ENCODE measurements at regions not wholly inside any gene's neighbourhood (a gene's known extent, or its start where the extent isn't known, plus 50 kb on each side); places are given as distances from the start of the nearest gene placed in this dataset.

- Histone ChIP-seq H3K4me3 (replicated peaks; ENCODE audit: low read depth, low read length) (no peak overlapping the region), H3K36me3 (ENCODE audit: control insufficient read depth, insufficient read depth, low read length) (no peaks in the 10 kb centered on the region), H3K27me3 (replicated peaks; ENCODE audit: control insufficient read depth, insufficient read depth, low read length) (no peaks in the 10 kb centered on the region)
- DNase-seq (ENCODE audit: extremely low read depth, insufficient read length) = no peak
- no peak for TF ChIP-seq CTCF (IDR thresholded peaks at IDR 0.05; ENCODE audit: insufficient read depth, low read length, poor library complexity, severe bottlenecking)
Observed at GRCh38 chr17:71396711-71397110, 724.1 kb upstream of the SOX9 start.

- TF ChIP-seq CTCF (IDR thresholded peaks at IDR 0.05; ENCODE audit: insufficient read depth, low read length, poor library complexity, severe bottlenecking) = no peak
- H3K27me3 ChIP-seq (replicated peaks; ENCODE audit: control insufficient read depth, insufficient read depth, low read length) = no peaks in the 10 kb centered on the region
- no peak overlapping the region for H3K4me3 ChIP-seq (replicated peaks; ENCODE audit: low read depth, low read length)
- H3K36me3 ChIP-seq (ENCODE audit: control insufficient read depth, insufficient read depth, low read length) = no peaks in the 10 kb centered on the region
- no peak for DNase-seq (ENCODE audit: extremely low read depth, insufficient read length)
Observed at GRCh38 chr17:71398025-71398424, 722.8 kb upstream of the SOX9 start.

- no peak for TF ChIP-seq CTCF (IDR thresholded peaks at IDR 0.05; ENCODE audit: insufficient read depth, low read length, poor library complexity, severe bottlenecking)
- no peaks in the 10 kb centered on the region for H3K36me3 ChIP-seq (ENCODE audit: control insufficient read depth, insufficient read depth, low read length)
- H3K4me3 ChIP-seq (replicated peaks; ENCODE audit: low read depth, low read length) = no peak overlapping the region
- DNase-seq (ENCODE audit: extremely low read depth, insufficient read length) = no peak
- H3K27me3 ChIP-seq (replicated peaks; ENCODE audit: control insufficient read depth, insufficient read depth, low read length) = no peaks in the 10 kb centered on the region
Observed at GRCh38 chr17:71398800-71399219, 722.0 kb upstream of the SOX9 start.

GRCh38 chr17:71399221-71399620 is 721.6 kb upstream of the SOX9 start:
- Histone ChIP-seq H3K27me3 (replicated peaks; ENCODE audit: control insufficient read depth, insufficient read depth, low read length) (no peaks in the 10 kb centered on the region), H3K4me3 (replicated peaks; ENCODE audit: low read depth, low read length) (no peak overlapping the region), H3K36me3 (ENCODE audit: control insufficient read depth, insufficient read depth, low read length) (no peaks in the 10 kb centered on the region)
- no peak for DNase-seq (ENCODE audit: extremely low read depth, insufficient read length)
- TF ChIP-seq CTCF (IDR thresholded peaks at IDR 0.05; ENCODE audit: insufficient read depth, low read length, poor library complexity, severe bottlenecking) = no peak

- no peak for DNase-seq (ENCODE audit: extremely low read depth, insufficient read length)
- Histone ChIP-seq H3K4me3 (replicated peaks; ENCODE audit: low read depth, low read length) (no peak overlapping the region), H3K36me3 (ENCODE audit: control insufficient read depth, insufficient read depth, low read length) (no peaks in the 10 kb centered on the region), H3K27me3 (replicated peaks; ENCODE audit: control insufficient read depth, insufficient read depth, low read length) (no peaks in the 10 kb centered on the region)
- no peak for TF ChIP-seq CTCF (IDR thresholded peaks at IDR 0.05; ENCODE audit: insufficient read depth, low read length, poor library complexity, severe bottlenecking)
Observed at GRCh38 chr17:71399649-71400048, 721.2 kb upstream of the SOX9 start.

GRCh38 chr17:71402007-71402406 is 718.8 kb upstream of the SOX9 start:
- TF ChIP-seq CTCF (IDR thresholded peaks at IDR 0.05; ENCODE audit: insufficient read depth, low read length, poor library complexity, severe bottlenecking) = no peak

More at GRCh38 chr17:71402007-71402406, 718.8 kb upstream of the SOX9 start:
- Histone ChIP-seq H3K4me3 (replicated peaks; ENCODE audit: low read depth, low read length) (no peak overlapping the region), H3K27me3 (replicated peaks; ENCODE audit: control insufficient read depth, insufficient read depth, low read length) (no peaks in the 10 kb centered on the region), H3K36me3 (ENCODE audit: control insufficient read depth, insufficient read depth, low read length) (no peaks in the 10 kb centered on the region)
- DNase-seq (ENCODE audit: extremely low read depth, insufficient read length) = no peak

Measured in GM06990 (cell line).